ENCODE measurements at regions not wholly inside any gene's neighbourhood (a gene's known extent, or its start where the extent isn't known, plus 50 kb on each side); places are given as distances from the start of the nearest gene placed in this dataset.
A peak's percentile ranks its signal among the peaks of the same experiment; 100 is the strongest.

GRCh38 chr12:114221136-114221833, 184.7 kb downstream of the TBX5 start:
- DNase-seq: no peak
- Histone ChIP-seq H3K79me2 (ENCODE audit: control insufficient read depth, insufficient read depth, low read length) (no peaks in the 10 kb centered on the region), H2BK120ac (ENCODE audit: low read depth, low read length) (no peak overlapping the region), H2BK15ac (replicated peaks; ENCODE audit: low read depth) (no peak overlapping the region), H3K9ac (ENCODE audit: low read length) (no peak overlapping the region), H4K5ac (ENCODE audit: low read length) (no peak overlapping the region), H3K23ac (ENCODE audit: low read length) (no peak overlapping the region), H3K4ac (ENCODE audit: low read depth, low read length) (no peak overlapping the region), H2AK5ac (ENCODE audit: low read length) (no peak overlapping the region), H4K8ac (ENCODE audit: low read depth, low read length) (no peak overlapping the region), H3K36me3 (ENCODE audit: control insufficient read depth, insufficient read depth, low read length) (no peaks in the 10 kb centered on the region), H3K4me3 (ENCODE audit: low read length) (no peak overlapping the region), H3K79me1 (ENCODE audit: low read length) (no peaks in the 10 kb centered on the region), H3K4me2 (ENCODE audit: low read length) (no peak overlapping the region), H3K27ac (ENCODE audit: low read depth, low read length) (no peak overlapping the region), H3K27me3 (ENCODE audit: insufficient read depth, low read length, poor library complexity) (no peaks in the 10 kb centered on the region), H3K18ac (ENCODE audit: low read length) (no peak overlapping the region), H3K56ac (ENCODE audit: low read length) (no peak overlapping the region), H3K4me1 (ENCODE audit: control insufficient read depth, low read depth, low read length) (no peaks in the 10 kb centered on the region), H2BK5ac (ENCODE audit: low read length) (no peak overlapping the region)
- no CpG with 5 or more reads among the region's 8 CpGs for WGBS (ENCODE audit: extremely low coverage, insufficient coverage, low lambda C conversion rate)

DNA sequence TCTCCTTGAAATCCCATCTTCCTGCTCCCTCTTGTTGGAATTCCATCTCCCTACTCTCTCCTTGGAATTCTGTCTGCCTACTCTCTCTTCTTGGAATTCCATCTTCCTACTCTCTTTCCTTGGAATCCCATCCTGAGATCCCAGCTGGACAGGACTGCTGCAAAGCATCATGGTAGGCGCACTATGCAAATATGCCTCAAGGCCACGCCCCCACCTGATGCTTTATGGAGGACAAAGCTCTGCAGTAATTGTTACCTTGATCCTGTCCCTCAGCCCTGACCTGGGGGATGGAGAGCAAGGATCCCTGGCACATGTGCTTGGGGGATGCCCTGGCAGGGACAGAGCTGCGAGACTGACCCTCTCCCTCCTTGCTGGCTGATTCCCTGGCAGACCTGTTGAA, 185.6 kb downstream of the TBX5 start:
- Histone ChIP-seq H2AK5ac (ENCODE audit: low read length) (no peak overlapping the region), H3K4me2 (ENCODE audit: low read length) (no peak overlapping the region), H3K4me1 (ENCODE audit: control insufficient read depth, low read depth, low read length) (no peaks in the 10 kb centered on the region), H4K8ac (ENCODE audit: low read depth, low read length) (no peak overlapping the region), H2BK5ac (ENCODE audit: low read length) (no peak overlapping the region), H3K4ac (ENCODE audit: low read depth, low read length) (no peak overlapping the region), H3K56ac (ENCODE audit: low read length) (no peak overlapping the region), H2BK120ac (ENCODE audit: low read depth, low read length) (no peak overlapping the region), H2BK15ac (replicated peaks; ENCODE audit: low read depth) (no peak overlapping the region), H3K4me3 (ENCODE audit: low read length) (no peak overlapping the region), H3K79me1 (ENCODE audit: low read length) (no peaks in the 10 kb centered on the region), H3K23ac (ENCODE audit: low read length) (no peak overlapping the region), H3K27ac (ENCODE audit: low read depth, low read length) (no peak overlapping the region), H3K79me2 (ENCODE audit: control insufficient read depth, insufficient read depth, low read length) (no peaks in the 10 kb centered on the region), H4K5ac (ENCODE audit: low read length) (no peak overlapping the region), H3K18ac (ENCODE audit: low read length) (no peak overlapping the region), H3K36me3 (ENCODE audit: control insufficient read depth, insufficient read depth, low read length) (no peaks in the 10 kb centered on the region), H3K9ac (ENCODE audit: low read length) (no peak overlapping the region), H3K27me3 (ENCODE audit: insufficient read depth, low read length, poor library complexity) (no peaks in the 10 kb centered on the region)
- no CpG with 5 or more reads among the region's 3 CpGs for WGBS (ENCODE audit: extremely low coverage, insufficient coverage, low lambda C conversion rate)
- peak; percentile 32 for DNase-seq

DNA sequence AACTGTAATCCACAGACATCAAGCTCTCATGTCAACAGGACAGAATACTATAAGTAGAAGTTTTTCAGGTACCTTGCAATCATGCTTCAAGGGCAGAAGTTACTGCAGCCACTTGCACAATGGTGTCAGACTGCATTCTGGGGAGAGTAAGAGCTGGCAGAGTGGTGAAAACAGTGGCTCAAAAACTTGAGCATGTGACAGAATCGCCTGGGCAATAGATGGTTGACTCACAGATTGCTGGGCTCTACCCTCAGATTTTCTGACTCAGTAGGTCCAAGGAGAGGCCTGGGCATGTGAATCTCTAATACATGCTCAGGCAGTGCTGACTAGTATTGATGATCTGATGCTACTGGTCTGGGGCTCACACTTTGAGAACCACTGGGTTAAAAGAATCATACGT, 187.8 kb downstream of the TBX5 start:
- no peak overlapping the region for H4K8ac ChIP-seq (ENCODE audit: low read depth, low read length)
- H2BK120ac ChIP-seq (ENCODE audit: low read depth, low read length): no peak overlapping the region
- DNase-seq: no peak
- H2AK5ac ChIP-seq (ENCODE audit: low read length): no peak overlapping the region
- H3K36me3 ChIP-seq (ENCODE audit: control insufficient read depth, insufficient read depth, low read length): no peaks in the 10 kb centered on the region
- H2BK15ac ChIP-seq (replicated peaks; ENCODE audit: low read depth): no peak overlapping the region
- no peak overlapping the region for H3K4me3 ChIP-seq (ENCODE audit: low read length)
- no peak overlapping the region for H3K56ac ChIP-seq (ENCODE audit: low read length)
- no peak overlapping the region for H3K4ac ChIP-seq (ENCODE audit: low read depth, low read length)
- no peak overlapping the region for H4K5ac ChIP-seq (ENCODE audit: low read length)
- no CpG with 5 or more reads among the region's 2 CpGs for WGBS (ENCODE audit: extremely low coverage, insufficient coverage, low lambda C conversion rate)
- no peaks in the 10 kb centered on the region for H3K79me1 ChIP-seq (ENCODE audit: low read length)
- H3K27ac ChIP-seq (ENCODE audit: low read depth, low read length): no peak overlapping the region
- no peak overlapping the region for H2BK5ac ChIP-seq (ENCODE audit: low read length)
- no peaks in the 10 kb centered on the region for H3K79me2 ChIP-seq (ENCODE audit: control insufficient read depth, insufficient read depth, low read length)
- no peak overlapping the region for H3K4me2 ChIP-seq (ENCODE audit: low read length)
- no peak overlapping the region for H3K9ac ChIP-seq (ENCODE audit: low read length)
- no peaks in the 10 kb centered on the region for H3K4me1 ChIP-seq (ENCODE audit: control insufficient read depth, low read depth, low read length)
- H3K18ac ChIP-seq (ENCODE audit: low read length): no peak overlapping the region
- H3K23ac ChIP-seq (ENCODE audit: low read length): no peak overlapping the region
- no peaks in the 10 kb centered on the region for H3K27me3 ChIP-seq (ENCODE audit: insufficient read depth, low read length, poor library complexity)

- Histone ChIP-seq H3K27me3 (ENCODE audit: insufficient read depth, low read length, poor library complexity) (no peaks in the 10 kb centered on the region), H4K8ac (ENCODE audit: low read depth, low read length) (no peak overlapping the region), H2BK15ac (replicated peaks; ENCODE audit: low read depth) (no peak overlapping the region), H3K23ac (ENCODE audit: low read length) (no peak overlapping the region), H3K56ac (ENCODE audit: low read length) (no peak overlapping the region), H2BK120ac (ENCODE audit: low read depth, low read length) (no peak overlapping the region), H3K9ac (ENCODE audit: low read length) (no peak overlapping the region), H3K18ac (ENCODE audit: low read length) (no peak overlapping the region), H3K79me2 (ENCODE audit: control insufficient read depth, insufficient read depth, low read length) (no peaks in the 10 kb centered on the region), H3K4me1 (ENCODE audit: control insufficient read depth, low read depth, low read length) (no peaks in the 10 kb centered on the region), H3K4me2 (ENCODE audit: low read length) (no peak overlapping the region), H3K79me1 (ENCODE audit: low read length) (no peaks in the 10 kb centered on the region), H3K4me3 (ENCODE audit: low read length) (no peak overlapping the region), H3K27ac (ENCODE audit: low read depth, low read length) (no peak overlapping the region), H3K36me3 (ENCODE audit: control insufficient read depth, insufficient read depth, low read length) (no peaks in the 10 kb centered on the region), H4K5ac (ENCODE audit: low read length) (no peak overlapping the region), H2AK5ac (ENCODE audit: low read length) (no peak overlapping the region), H2BK5ac (ENCODE audit: low read length) (no peak overlapping the region), H3K4ac (ENCODE audit: low read depth, low read length) (no peak overlapping the region)
- no peak for DNase-seq
- WGBS (ENCODE audit: extremely low coverage, insufficient coverage, low lambda C conversion rate): no CpG with 5 or more reads among the region's 6 CpGs
Observed at GRCh38 chr12:114215746-114216145, 190.2 kb downstream of the TBX5 start.

- Histone ChIP-seq H3K79me1 (ENCODE audit: low read length) (no peaks in the 10 kb centered on the region), H3K23ac (ENCODE audit: low read length) (no peak overlapping the region), H3K27me3 (ENCODE audit: insufficient read depth, low read length, poor library complexity) (no peaks in the 10 kb centered on the region), H3K4me2 (ENCODE audit: low read length) (no peak overlapping the region), H3K18ac (ENCODE audit: low read length) (no peak overlapping the region), H4K5ac (ENCODE audit: low read length) (no peak overlapping the region), H3K9ac (ENCODE audit: low read length) (no peak overlapping the region), H2AK5ac (ENCODE audit: low read length) (no peak overlapping the region), H2BK120ac (ENCODE audit: low read depth, low read length) (no peak overlapping the region), H4K8ac (ENCODE audit: low read depth, low read length) (no peak overlapping the region), H3K56ac (ENCODE audit: low read length) (no peak overlapping the region), H3K79me2 (ENCODE audit: control insufficient read depth, insufficient read depth, low read length) (no peaks in the 10 kb centered on the region), H3K4me3 (ENCODE audit: low read length) (no peak overlapping the region), H2BK5ac (ENCODE audit: low read length) (no peak overlapping the region), H3K27ac (ENCODE audit: low read depth, low read length) (no peak overlapping the region), H3K36me3 (ENCODE audit: control insufficient read depth, insufficient read depth, low read length) (no peaks in the 10 kb centered on the region), H2BK15ac (replicated peaks; ENCODE audit: low read depth) (no peak overlapping the region), H3K4me1 (ENCODE audit: control insufficient read depth, low read depth, low read length) (no peaks in the 10 kb centered on the region), H3K4ac (ENCODE audit: low read depth, low read length) (no peak overlapping the region)
- peak; percentile 68 for DNase-seq
- WGBS (ENCODE audit: extremely low coverage, insufficient coverage, low lambda C conversion rate): no CpG with 5 or more reads among the region's 2 CpGs
Observed at GRCh38 chr12:114213055-114213581, 192.8 kb downstream of the TBX5 start.

GRCh38 chr12:114209861-114210260, 196.1 kb downstream of the TBX5 start:
- Histone ChIP-seq H3K23ac (ENCODE audit: low read length) (no peak overlapping the region), H3K4me2 (ENCODE audit: low read length) (no peak overlapping the region), H3K79me1 (ENCODE audit: low read length) (no peaks in the 10 kb centered on the region), H3K79me2 (ENCODE audit: control insufficient read depth, insufficient read depth, low read length) (no peaks in the 10 kb centered on the region), H2BK5ac (ENCODE audit: low read length) (no peak overlapping the region), H2BK120ac (ENCODE audit: low read depth, low read length) (no peak overlapping the region), H4K8ac (ENCODE audit: low read depth, low read length) (no peak overlapping the region), H3K56ac (ENCODE audit: low read length) (no peak overlapping the region), H3K27ac (ENCODE audit: low read depth, low read length) (no peak overlapping the region), H3K18ac (ENCODE audit: low read length) (no peak overlapping the region), H3K27me3 (ENCODE audit: insufficient read depth, low read length, poor library complexity) (no peaks in the 10 kb centered on the region), H3K4ac (ENCODE audit: low read depth, low read length) (no peak overlapping the region), H2BK15ac (replicated peaks; ENCODE audit: low read depth) (no peak overlapping the region), H3K4me1 (ENCODE audit: control insufficient read depth, low read depth, low read length) (no peaks in the 10 kb centered on the region), H3K9ac (ENCODE audit: low read length) (no peak overlapping the region), H4K5ac (ENCODE audit: low read length) (no peak overlapping the region), H3K36me3 (ENCODE audit: control insufficient read depth, insufficient read depth, low read length) (no peaks in the 10 kb centered on the region), H3K4me3 (ENCODE audit: low read length) (no peak overlapping the region), H2AK5ac (ENCODE audit: low read length) (no peak overlapping the region)
- no CpG with 5 or more reads among the region's 3 CpGs for WGBS (ENCODE audit: extremely low coverage, insufficient coverage, low lambda C conversion rate)
- DNase-seq: no peak
